GM18498 (cell line): ENCODE measurements at regions not wholly inside any gene's neighbourhood (a gene's known extent, or its start where the extent isn't known, plus 50 kb on each side); places are given as distances from the start of the nearest gene placed in this dataset.

Experiments
- ATAC-seq: cut with Tn5 transposase; IDR thresholded peaks from one replicate; pipeline ENCODE4 v1.9.1; 2021; ENCODE audit warnings: mild to moderate bottlenecking, moderate library complexity; ENCODE audit not compliant: unreplicated experiment

DNA sequence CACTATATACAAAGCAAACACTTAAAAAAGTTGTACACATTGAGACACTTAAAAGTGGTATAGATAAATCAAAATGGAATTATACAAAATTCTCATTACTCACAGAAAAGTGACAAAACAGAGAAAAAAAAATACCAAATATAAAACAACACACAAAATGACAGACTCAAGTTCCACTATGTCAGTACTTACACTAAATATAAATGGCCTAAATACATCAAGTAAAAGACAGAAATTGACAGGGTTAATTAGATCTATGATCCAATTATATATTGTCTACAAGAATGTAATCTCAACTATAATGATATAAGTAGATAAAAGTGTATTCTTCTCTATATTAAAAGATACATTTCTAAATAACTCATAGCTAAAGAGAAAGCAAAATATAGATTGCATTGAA lies 401.6 kb upstream of the PFKP start:
- ATAC-seq = no peak

DNA sequence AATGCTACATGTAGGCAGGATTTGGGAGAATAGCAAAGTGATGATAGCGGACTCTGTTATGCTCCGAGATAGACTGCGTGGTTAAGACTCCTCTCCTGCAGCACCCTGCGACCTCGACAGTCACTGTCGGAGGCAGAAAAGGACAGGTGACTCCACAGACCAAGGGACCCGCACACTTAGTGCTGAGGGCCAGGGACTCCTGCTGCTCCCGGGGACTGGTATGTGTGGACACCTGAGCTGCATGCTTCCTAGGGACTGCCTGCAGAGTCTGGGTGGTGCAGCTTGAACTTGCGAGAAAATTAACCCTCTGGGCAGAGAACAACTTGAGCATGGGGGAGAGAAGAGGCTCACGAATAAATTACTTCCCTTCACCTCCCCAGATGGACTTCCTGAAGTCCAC lies 407.1 kb upstream of the PFKP start:
- no peak for ATAC-seq

DNA sequence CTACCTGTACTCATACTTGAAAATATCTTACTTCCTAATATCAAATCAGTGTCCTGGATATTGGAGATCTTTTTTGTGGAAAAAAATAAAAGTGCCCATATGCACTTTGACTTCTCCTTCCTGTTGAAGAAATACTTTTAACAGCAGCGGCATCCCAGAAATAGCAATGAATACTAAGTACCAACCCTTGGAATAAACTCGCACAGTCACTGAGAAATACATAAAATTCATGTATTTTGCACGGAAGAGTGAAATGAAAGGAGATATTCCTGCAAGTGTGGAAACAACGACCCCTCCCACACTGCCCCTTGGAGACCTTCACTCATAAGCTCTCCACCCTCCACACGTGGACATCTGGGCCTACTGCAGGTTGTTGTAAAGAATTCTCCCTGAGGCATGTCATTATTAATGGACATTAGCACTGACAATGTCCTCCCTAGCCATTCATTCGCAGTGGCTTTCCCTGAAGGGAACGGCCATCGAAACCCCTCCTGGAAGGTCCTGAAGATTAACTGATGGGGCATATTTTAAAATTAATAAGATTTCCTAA lies 407.6 kb upstream of the PFKP start:
- ATAC-seq = no peak

DNA sequence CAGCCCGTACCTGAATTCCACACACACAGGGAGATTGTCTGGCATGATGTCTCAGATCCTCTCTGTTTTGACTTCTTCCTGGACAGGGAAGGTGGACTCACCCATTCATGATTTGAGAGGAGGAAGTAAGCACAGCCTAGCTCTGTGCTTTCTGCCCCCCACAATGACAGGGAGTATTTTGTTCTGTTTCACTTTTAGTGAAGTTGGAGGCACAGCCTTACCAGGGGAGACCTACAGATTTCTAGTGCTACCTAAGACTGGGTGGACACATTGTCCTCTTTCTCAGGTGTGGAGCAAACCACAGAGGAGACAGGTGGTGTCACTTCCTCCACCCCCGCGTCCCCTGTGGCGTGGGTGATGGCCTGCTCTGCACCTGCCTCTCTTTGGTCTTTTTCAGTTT lies 408.6 kb upstream of the PFKP start:
- no peak for ATAC-seq

DNA sequence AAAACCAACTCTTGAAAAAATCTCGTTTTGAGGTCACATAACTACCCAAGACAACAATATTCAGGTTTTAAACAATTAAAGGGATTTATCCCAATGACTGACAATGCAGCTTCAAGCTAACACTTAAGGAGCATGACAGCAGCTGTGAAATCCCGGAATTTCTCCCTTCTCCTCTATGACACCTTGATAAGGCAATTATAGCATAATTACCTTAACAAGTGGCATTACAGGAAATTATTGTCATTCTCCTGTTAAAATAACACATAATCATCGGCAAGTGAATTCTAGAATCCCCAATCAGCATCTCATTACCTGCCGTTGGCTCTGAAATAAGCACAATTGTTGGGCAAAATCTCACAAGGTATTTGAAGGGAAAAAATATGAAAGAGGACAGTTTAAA lies 417.0 kb upstream of the PFKP start:
- ATAC-seq = no peak

DNA sequence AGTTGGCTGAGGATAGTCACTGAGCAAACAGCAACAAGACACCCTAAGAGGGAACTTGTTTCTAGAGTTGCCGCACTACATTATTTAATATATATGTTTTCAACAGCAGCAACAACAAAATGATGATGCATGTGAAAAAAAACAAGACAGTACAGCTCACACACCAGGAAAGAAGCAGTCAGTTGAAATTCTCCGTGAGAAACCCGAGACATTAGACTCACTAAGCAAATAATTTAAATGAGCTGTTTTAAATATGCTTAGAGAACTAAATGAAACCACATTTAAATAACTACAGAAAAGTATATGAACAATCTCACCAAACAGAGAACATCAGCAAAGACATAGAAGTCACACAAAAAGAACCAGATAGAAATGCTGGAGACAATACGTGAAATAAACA lies 426.3 kb upstream of the PFKP start:
- ATAC-seq = no peak

DNA sequence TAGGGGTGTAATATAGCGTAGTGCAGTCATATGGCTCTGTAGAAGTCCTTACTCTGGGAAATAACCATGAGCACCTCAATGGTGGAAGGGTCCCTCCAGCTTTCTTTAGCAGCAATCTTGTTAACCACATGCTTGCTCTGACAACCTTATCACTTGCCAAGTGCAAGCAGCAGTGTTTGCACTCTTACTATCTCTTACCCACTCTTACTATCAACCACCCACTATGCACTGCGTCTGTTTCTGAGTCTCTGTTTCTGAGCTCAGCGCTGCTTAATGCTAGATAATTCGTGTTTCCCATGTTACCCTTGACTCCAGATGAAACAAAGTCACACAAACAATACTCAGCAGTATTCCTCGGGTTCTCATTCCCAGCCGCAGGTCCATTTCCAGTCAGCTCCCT lies 433.7 kb upstream of the PFKP start:
- ATAC-seq = no peak

DNA sequence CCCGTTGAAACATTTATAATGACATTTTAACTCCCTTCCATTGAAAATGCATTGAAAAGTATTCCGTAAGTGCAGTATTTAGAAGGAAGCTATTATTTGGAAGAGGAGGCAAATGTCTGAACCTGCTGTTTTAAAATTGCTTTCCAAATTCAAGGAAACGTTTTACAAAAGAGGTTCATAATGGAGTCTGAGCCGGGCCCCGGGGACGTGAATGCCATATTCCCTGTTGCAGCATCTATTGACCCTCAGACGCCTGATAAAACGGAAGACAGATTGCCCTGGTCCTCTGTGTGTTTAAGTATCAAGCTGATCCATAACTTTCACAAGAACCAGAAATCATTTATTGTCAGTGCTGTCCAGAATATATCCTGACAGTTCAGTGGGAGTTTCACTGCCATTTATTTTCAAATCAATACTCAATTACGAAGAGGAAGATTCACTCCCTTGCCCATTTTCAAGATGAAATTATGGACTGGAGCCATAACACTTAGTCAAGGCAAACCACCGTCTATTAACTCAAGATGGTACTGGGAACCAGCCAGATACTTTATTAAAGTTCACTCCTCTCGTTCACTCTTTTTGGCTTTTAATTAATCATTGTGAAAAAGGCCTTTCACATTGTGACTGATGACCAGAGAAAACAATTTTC lies 435.7 kb upstream of the PFKP start:
- no peak for ATAC-seq

DNA sequence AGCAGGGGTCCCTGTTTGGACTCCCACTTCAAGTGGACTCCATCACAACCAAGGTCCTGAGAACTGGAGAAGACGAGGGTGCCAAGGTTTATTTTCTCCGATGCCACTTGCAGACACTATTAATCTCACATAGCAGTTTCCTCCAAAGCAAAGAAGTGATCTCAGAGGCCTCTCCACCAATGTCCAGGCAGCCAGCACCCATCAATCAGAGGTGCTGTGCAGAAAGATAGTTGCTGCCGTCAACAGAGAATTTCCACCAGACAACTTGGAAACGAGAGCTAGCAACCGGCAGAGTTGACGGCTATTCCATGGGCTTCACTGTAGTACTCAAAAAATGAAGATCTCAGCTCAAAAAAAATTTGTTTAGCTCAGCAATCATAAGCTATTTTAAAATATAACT lies 438.6 kb upstream of the PFKP start:
- ATAC-seq = no peak

DNA sequence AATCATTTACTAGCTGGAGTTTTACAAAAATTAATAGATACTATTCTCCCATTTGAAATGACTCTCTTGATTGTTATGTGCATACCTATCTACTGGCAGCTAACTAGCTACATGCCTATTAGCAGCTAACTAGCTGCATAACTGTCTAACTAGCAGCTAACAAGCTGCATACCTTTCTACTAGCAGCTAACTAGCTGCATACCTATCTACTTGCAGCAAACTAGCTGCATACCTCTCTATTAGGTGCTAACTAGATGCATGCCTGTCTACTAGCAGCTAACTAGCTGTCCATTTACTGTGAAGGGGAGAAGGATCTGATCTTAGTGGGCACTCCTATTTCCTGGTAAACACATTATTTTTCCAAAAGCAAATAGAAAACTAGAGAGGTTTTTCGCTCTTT lies 439.4 kb upstream of the PFKP start:
- ATAC-seq = no peak

DNA sequence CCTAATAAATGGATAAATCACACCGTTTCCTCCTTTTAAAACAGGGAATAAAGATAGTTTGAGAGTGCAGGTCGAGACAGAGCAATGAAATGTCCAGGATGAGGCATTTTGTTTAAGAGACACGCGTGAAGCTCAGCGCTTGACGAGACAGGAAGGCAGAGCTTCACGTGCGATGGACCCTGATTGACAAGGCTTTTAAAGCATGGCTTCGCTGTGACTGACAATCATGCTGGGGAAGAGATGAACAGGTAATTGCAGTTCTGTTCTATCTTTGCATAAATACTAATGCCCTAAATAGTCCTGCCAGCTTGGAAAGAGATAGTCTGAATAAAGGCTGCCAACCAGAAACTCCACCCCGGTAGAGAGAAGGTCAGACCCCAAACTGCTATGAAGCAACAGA lies 442.3 kb upstream of the PFKP start:
- no peak for ATAC-seq

DNA sequence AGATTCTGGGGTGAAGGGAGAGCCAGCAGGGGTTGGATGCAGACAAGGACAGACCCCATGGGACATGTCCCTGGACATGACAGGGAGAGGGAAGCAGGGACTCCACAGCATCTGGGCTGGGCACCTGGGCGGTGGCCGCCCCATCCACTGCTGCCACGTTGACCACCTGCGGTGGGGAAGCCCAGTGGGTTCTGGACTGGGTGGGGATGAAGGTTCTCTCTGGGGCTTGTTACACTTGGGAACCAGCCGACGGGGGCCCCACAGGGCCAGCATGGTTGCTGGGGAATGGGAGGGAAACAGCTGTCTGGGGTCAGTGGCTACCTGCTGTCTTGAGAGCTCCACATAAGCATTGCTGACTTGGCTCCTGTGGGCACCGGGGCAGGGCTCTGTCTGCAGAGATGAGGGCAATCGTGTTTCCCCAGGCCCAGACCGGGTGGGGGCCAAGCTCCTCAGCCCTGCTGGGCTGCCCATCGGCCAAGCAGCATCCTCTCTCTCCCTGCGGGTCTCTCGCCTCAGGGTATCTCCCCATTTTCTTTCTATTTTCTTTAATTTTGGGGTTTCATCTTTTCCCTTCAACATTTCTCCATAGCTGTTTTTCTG lies 443.6 kb upstream of the PFKP start:
- no peak for ATAC-seq

DNA sequence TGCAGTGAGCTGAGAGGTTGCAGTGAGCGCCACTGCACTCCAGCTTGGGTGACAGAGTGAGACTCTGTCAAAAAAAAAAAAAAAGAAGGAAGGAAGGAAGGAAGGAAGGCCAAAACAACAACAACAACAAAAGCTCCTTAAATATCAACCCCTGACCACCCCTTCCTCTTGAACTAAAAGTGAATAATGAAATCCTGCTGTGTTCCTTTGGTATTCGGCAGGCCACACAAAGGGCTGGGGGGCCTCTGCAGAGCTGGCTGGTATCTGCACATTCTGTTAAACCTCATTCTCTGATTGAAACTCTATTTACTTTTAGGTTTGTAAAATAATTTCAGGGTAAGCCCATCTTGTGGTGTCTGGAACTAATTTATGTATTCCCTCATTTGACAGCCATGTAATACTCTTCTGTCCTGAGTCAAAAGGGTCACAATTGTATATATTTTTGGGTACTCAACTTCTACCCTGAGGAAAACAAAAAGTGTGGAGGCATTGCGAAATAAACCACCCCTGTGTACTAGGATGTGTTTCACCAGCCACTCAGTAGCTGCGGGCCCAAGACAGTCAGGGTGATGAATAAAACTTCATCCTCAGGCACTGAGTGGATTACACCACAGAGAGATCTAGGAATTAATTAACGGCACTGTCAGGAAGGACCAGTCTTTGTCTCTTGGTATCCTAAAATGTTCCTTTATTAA lies 446.4 kb upstream of the PFKP start:
- ATAC-seq = no peak

DNA sequence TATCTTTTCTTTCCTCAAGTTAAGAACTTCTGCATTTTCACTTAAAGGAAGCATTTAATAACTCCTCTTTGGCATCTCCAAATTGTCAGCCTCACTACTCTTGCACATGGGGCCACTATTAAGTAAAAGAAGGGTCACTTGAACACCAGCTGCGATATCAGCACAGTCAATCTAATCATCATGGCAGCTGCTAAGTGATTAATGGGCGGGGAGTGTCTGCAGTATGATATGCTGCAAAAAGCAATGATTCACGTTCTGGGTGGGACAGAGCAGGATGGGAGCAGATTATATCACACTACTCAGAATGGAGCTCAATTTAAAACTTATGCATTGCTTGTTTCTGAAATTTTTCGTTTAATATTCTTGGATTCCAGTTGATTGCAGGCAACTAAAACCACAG lies 447.4 kb upstream of the PFKP start:
- no peak for ATAC-seq

DNA sequence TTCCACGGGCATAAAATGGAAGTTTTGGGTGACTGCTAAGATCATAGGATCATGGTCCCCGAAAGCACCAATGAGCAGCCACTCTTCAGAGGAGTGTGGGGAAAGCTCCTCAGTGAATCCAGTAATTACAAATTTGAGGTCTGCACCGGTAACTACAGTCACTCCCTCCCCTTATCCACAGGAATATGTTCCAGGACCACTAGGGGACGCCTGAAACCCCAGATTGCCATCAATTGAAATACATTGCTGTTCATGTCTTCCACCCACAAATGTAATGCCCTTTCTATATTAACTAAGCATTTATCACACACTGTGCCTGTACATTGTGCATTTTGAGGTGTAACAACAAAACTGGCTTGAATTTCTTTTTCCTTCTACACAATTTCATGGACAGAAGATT lies 447.9 kb upstream of the PFKP start:
- ATAC-seq = no peak

DNA sequence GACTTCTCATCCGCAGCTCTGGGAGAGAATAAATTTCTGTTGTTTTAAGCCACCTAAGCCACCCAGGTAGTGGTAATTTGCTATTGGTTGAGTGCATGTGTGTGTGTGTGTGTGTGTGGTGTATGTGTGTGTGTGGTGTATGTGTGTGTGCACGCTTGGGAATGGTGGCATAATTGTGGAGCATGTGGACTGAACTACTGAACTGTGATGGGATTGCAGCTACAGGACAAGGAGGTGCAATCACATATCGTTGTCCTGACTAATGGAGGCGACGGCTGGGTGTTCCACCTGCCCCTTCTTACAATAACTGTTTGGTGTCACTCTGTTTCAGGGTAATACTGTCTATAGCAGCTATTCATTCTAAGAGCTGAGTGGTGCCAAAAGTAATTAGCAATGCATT lies 448.7 kb upstream of the PFKP start:
- ATAC-seq = no peak

DNA sequence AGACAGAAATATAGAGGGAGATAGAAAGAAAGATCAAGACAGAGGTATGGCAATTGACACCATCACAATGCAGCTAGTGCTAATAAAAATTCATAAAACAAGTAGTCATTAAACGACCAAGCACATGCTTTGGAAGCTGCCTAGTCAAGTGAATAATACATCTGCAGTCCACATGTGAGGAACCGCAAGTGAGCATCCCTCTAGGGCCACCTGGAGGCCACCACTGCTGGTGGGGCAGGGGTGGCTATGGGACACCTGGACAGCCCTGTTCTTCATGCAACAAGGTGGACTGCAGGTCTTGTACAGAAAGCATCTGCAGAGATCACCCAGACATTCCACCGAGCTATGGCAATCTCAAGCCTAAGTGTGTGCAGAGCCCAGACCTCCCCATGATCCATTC lies 451.1 kb upstream of the PFKP start:
- ATAC-seq = no peak

DNA sequence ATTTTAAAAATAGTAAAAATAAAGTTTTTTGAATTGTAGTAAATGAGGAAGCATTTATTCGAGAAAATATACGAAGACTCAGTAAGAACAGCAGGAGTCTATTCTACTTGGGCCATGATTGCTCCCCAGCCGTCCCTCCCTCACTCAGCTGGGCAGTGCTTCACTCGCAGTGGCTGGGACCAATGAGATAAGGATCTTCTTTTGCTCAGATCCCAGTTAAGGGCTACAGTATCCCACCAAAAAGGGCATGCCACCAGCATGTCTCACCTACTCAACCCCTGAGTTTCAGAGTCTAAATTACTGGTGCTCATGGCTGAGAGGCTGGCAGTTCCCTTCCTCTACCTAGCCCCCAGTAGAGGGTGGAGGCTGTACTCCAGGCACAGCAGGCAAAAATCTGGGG lies 455.7 kb upstream of the PFKP start:
- no peak for ATAC-seq

DNA sequence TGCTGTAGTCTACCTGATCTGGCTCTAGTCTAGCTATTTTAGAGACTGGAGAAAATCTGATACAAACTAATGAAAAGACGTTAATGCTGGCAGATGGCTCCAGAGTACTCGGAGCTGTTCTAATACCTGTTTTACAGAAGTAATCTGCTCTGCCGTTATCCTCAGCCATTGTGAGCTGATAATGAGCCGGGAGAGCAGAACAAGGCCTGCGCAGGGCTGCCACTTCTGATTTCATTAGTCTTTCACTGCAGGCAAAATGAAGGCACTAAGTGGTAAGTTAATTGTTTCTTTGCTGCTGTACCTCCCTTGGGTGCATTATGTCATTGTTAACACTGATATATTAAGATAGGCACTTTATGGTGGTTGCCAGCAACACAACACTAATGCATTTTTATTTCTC lies 456.4 kb upstream of the PFKP start:
- ATAC-seq = no peak

DNA sequence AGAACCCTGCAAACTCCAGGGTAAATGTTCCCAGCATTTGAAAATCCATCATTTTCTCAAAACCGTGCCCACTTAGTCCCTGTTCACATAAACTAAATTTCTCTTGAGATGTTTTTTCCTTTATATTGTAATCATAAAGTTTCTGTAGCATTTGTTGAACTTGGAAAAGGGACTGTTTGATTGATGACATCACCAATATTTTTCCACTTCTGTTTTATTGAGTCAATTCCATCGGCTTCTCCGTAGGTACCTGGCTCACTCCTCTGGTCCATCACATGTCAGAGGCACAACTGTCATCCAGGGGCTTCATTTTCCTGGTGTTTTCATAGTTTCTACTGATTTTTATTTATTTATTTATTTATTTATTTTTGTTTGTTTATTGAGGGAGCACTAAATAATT lies 462.5 kb upstream of the PFKP start:
- no peak for ATAC-seq

DNA sequence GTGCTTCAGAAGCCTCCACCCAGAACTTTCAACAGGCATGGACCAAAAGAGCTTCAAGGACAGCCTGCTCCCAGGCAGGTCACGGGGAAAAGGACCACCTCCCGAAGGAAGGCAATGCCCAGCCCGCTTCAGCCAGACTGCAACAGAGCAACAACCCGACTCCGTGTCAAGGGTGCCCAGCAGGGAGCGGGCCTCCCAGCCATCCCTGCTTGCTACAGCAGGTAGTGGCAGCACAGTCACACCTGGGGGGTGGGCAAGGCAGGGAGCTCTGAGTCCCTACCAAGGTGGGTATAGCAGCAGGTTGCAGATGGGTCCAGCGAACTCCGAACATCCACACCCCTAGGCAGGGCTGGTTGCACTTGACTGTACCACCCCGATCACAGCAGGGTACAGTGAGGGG lies 467.8 kb upstream of the PFKP start:
- ATAC-seq = no peak

DNA sequence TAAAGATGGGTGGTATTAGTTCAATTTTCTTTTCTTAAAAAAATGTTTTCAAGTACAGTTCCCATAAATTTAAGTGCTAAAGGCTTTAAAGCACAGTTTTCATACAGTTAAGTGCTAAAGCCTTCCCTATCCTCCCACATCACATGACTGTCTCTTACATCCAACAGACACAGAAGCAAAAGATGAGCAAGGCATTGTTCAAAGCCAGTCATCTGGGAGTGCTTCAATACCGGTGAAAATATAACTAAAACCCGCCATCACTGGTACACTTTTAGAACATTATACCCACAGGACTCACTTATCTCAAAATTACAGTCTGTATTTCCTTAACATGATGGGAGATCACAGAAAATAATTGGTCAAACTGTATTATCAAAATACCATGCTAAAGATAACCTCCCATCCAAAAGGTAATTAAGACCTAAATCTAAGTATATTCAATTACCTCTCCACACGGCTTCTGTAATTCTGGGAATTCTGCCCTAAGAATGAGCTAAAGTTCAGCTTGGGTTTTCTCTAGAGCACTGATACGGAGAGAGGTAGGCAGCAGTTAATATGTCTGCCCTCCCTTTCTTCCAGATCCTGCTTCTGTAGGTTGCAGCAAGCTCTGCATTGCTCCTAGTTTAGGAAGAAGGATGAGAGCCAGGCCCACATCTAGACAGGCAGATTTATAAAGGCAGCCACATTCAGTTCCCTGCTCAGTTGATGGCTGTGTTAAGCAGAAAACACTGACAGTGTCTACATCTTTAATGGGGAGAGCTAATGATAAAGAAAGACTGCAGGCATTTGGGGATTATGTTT lies 474.8 kb upstream of the PFKP start:
- ATAC-seq = no peak
